ENCODE measurements at regions not wholly inside any gene's neighbourhood (a gene's known extent, or its start where the extent isn't known, plus 50 kb on each side); places are given as distances from the start of the nearest gene placed in this dataset.

GRCh38 chr18:67386032-67386431 lies 130.5 kb downstream of the DSEL start:
- TF ChIP-seq CTCF (IDR thresholded peaks at IDR 0.05; ENCODE audit: low read length) (no peak), EZH2phosphoT487 (IDR thresholded peaks at IDR 0.05; ENCODE audit: low read length) (no peak), EZH2 (optimal IDR thresholded peaks at IDR 0.05; ENCODE audit: low read depth, low read length) (no peak)
